ENCODE measurements at regions not wholly inside any gene's neighbourhood (a gene's known extent, or its start where the extent isn't known, plus 50 kb on each side); places are given as distances from the start of the nearest gene placed in this dataset.

GRCh38 chrX:69289793-69290123, 124.5 kb upstream of the PJA1 start:
- no peak overlapping the region for H3K4me3 ChIP-seq (ENCODE audit: low read length)
- H3F3A ChIP-seq (ENCODE audit: control insufficient read depth, insufficient read depth), result no peaks in the 10 kb centered on the region
- H3K4me2 ChIP-seq (ENCODE audit: low read length), result no peak overlapping the region
- no peaks in the 10 kb centered on the region for H3K4me1 ChIP-seq (ENCODE audit: control insufficient read depth, low read length)
- H4K20me1 ChIP-seq (ENCODE audit: control insufficient read depth, insufficient read depth, low read depth, low read length), result no peaks in the 10 kb centered on the region
- no peaks in the 10 kb centered on the region for H3K79me2 ChIP-seq (ENCODE audit: control insufficient read depth, low read length)
- no peaks in the 10 kb centered on the region for H3K27me3 ChIP-seq (ENCODE audit: control insufficient read depth, low read length)
- H3K36me3 ChIP-seq (ENCODE audit: control insufficient read depth, low read length), result no peaks in the 10 kb centered on the region
- no peak overlapping the region for H3K27ac ChIP-seq (ENCODE audit: low read depth, low read length)
- TF ChIP-seq EZH2phosphoT487 (IDR thresholded peaks at IDR 0.05; ENCODE audit: borderline replicate concordance, low read length) (no peak), CTCF (IDR thresholded peaks at IDR 0.05; ENCODE audit: low read depth, low read length, poor library complexity, severe bottlenecking) (no peak)
- no peaks in the 10 kb centered on the region for H3K9me2 ChIP-seq (replicated peaks; ENCODE audit: control insufficient read depth, low read length)
- H3K9me3 ChIP-seq (ENCODE audit: control insufficient read depth, insufficient read depth, low read length), result no peaks in the 10 kb centered on the region

DNA sequence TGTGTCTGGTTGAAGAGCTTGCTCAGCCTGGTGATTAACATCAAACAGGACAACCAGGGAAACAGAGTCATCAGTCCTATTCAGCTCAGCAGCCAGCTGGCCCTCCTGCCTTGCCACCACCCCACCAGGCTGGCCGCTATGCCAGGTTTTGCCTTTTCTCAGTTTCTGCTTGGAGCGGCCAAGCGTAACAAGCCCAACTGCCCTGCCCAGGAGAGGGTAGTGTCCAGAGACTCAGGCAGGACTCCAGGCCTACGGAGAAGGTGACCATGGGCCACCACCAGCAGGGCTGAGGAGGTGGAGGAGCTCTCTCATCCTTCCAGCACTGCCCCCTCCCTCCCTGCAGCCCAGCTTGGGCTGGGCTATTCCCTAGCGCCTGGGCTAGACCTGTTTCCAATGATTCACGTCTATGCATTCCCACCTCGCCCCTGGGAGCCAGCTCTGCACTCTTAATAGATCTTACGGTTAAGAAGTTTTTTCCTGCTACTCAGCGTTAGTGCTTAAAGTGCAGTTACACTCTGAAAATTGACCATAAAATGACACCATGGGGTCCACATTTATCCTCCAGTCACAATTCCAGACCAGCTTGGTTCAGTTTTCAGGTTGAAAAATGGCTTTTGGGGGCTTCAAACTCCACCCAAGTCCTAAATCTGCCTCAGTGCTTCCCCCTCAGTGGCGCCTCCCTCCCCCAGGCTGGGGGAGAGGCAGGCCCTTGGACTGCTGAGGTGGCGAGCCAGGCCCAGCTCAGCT, 124.0 kb upstream of the PJA1 start:
- no peak overlapping the region for H3K4me3 ChIP-seq (ENCODE audit: low read length)
- no peaks in the 10 kb centered on the region for H3K9me3 ChIP-seq (ENCODE audit: control insufficient read depth, insufficient read depth, low read length)
- H3K79me2 ChIP-seq (ENCODE audit: control insufficient read depth, low read length), result no peaks in the 10 kb centered on the region
- H3K4me2 ChIP-seq (ENCODE audit: low read length), result no peak overlapping the region
- no peaks in the 10 kb centered on the region for H4K20me1 ChIP-seq (ENCODE audit: control insufficient read depth, insufficient read depth, low read depth, low read length)
- H3K9me2 ChIP-seq (replicated peaks; ENCODE audit: control insufficient read depth, low read length), result no peaks in the 10 kb centered on the region
- no peaks in the 10 kb centered on the region for H3F3A ChIP-seq (ENCODE audit: control insufficient read depth, insufficient read depth)
- no peaks in the 10 kb centered on the region for H3K27me3 ChIP-seq (ENCODE audit: control insufficient read depth, low read length)
- H3K27ac ChIP-seq (ENCODE audit: low read depth, low read length), result no peak overlapping the region
- H3K36me3 ChIP-seq (ENCODE audit: control insufficient read depth, low read length), result no peaks in the 10 kb centered on the region
- TF ChIP-seq EZH2phosphoT487 (IDR thresholded peaks at IDR 0.05; ENCODE audit: borderline replicate concordance, low read length), result no peak
- no peak for TF ChIP-seq CTCF (IDR thresholded peaks at IDR 0.05; ENCODE audit: low read depth, low read length, poor library complexity, severe bottlenecking)
- no peaks in the 10 kb centered on the region for H3K4me1 ChIP-seq (ENCODE audit: control insufficient read depth, low read length)

DNA sequence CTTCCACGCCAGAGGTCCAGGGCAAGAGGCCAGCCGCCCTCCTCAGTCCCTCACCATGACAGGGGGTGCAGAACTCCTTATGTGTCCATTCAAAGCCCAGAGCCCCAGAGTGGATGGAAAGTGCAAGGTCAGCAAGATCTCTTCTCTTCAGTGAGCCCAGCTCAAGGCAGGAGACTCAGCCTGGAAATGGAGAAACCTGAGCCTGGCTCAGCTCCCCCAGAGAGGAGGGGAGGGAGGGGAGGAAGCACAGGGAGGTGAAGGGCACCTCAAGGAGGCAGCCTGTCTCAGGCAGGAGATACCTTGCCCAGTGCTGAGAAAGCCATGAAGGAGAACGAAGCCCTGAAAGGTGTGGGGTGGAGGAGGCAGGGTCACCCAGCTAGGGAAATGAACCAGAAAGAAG, 121.8 kb upstream of the PJA1 start:
- H3K4me1 ChIP-seq (ENCODE audit: control insufficient read depth, low read length), result no peaks in the 10 kb centered on the region
- H4K20me1 ChIP-seq (ENCODE audit: control insufficient read depth, insufficient read depth, low read depth, low read length), result no peaks in the 10 kb centered on the region
- no peak overlapping the region for H3K4me3 ChIP-seq (ENCODE audit: low read length)
- H3K36me3 ChIP-seq (ENCODE audit: control insufficient read depth, low read length), result no peaks in the 10 kb centered on the region
- H3K27me3 ChIP-seq (ENCODE audit: control insufficient read depth, low read length), result no peaks in the 10 kb centered on the region
- H3K4me2 ChIP-seq (ENCODE audit: low read length), result no peak overlapping the region
- H3K9me3 ChIP-seq (ENCODE audit: control insufficient read depth, insufficient read depth, low read length), result no peaks in the 10 kb centered on the region
- no peak overlapping the region for H3K27ac ChIP-seq (ENCODE audit: low read depth, low read length)
- H3K79me2 ChIP-seq (ENCODE audit: control insufficient read depth, low read length), result no peaks in the 10 kb centered on the region
- TF ChIP-seq CTCF (IDR thresholded peaks at IDR 0.05; ENCODE audit: low read depth, low read length, poor library complexity, severe bottlenecking) (no peak), EZH2phosphoT487 (IDR thresholded peaks at IDR 0.05; ENCODE audit: borderline replicate concordance, low read length) (no peak)
- H3F3A ChIP-seq (ENCODE audit: control insufficient read depth, insufficient read depth), result no peaks in the 10 kb centered on the region
- no peaks in the 10 kb centered on the region for H3K9me2 ChIP-seq (replicated peaks; ENCODE audit: control insufficient read depth, low read length)

All from DOHH2 (cell line).